A549 (cell line): ENCODE measurements at regions not wholly inside any gene's neighbourhood (a gene's known extent, or its start where the extent isn't known, plus 50 kb on each side); places are given as distances from the start of the nearest gene placed in this dataset.
A peak's percentile ranks its signal among the peaks of the same experiment; 100 is the strongest.

Source experiments
- ATAC-seq, 2 experiments: fragments of 200-7000 bp in 1 of 2; fragments of >200 bp in 1 of 2; cut with Nextera tagmentation in 1 of 2; cut with Tn5 transposase in 1 of 2; 3 replicates each; pipeline versions ENCODE4 v1.8.0 to v1.9.1; 2018 to 2020; ENCODE audit warnings: mild to moderate bottlenecking in 1 of 2, moderate library complexity in 1 of 2
- CTCF ChIA-PET: fragments of 300-600 bp; sonication (Branson Sonifier 250); formaldehyde crosslinking; extraction: SDS; loops from one replicate; lab custom pipeline; 2021; ENCODE audit warnings: antibody characterized with exemption, inconsistent platforms; lab: Yijun Ruan, JAX
- POLR2A ChIA-PET: fragments of 350-600 bp; formaldehyde crosslinking; extraction: SDS; loops from one replicate; lab custom pipeline; 2021; ENCODE audit warnings: antibody characterized with exemption, inconsistent platforms; lab: Yijun Ruan, JAX
- DNase-seq, 2 experiments: peaks; one replicate each; pipeline versions ENCODE4 v3.0.0 to v3.0.0-alpha.2; 2011 to 2016; ENCODE audit warnings: low read depth in 1 of 2, low spot score in 1 of 2
- FAIRE-seq: peaks from 2 replicates; lab custom pipeline; 2011; peaks lifted over from hg19 to GRCh38; lab: Jason Lieb, UNC
- H3K27ac ChIP-seq, 2 experiments: fragments of >200 bp; sonication (Bioruptor Twin); formaldehyde crosslinking; 3 replicates each; pipeline ENCODE4 v1.5.1; 2016 to 2017
- H3K4me1 ChIP-seq: fragments of >200 bp; sonication (Bioruptor Twin); formaldehyde crosslinking; 3 replicates; pipeline ENCODE4 v1.6.1; 2016
- H3K4me2 ChIP-seq: fragments of >200 bp; sonication (Bioruptor Twin); formaldehyde crosslinking; 3 replicates; pipeline ENCODE4 v1.6.1; 2016
- H3K4me3 ChIP-seq: fragments of >200 bp; sonication (Bioruptor Twin); formaldehyde crosslinking; 3 replicates; pipeline ENCODE4 v1.5.1; 2016
- H3K9me3 ChIP-seq: fragments of >200 bp; sonication (Bioruptor Twin); formaldehyde crosslinking; 3 replicates; pipeline ENCODE4 v1.6.1; 2016
- ATOH8 ChIP-seq: fragments of 250-450 bp; sonication (Bioruptor Pico); IDR thresholded peaks from 2 replicates; pipeline ENCODE4 v1.5.0; 2020; ENCODE audit warnings: low read depth, mild to moderate bottlenecking, moderate library complexity
- BCL3 ChIP-seq: fragments of >200 bp; sonication (Bioruptor Twin); formaldehyde crosslinking; IDR thresholded peaks from 3 replicates; pipeline ENCODE4 v1.6.1; 2016
- CBX8 ChIP-seq: fragments of 200-600 bp; sonication (generic); IDR thresholded peaks from 2 replicates; pipeline ENCODE4 v1.6.1; 2016
- CHD4 ChIP-seq: fragments of 200-600 bp; sonication (generic); IDR thresholded peaks from 2 replicates; pipeline ENCODE4 v1.6.1; 2016; ENCODE audit warnings: antibody characterized with exemption, mild to moderate bottlenecking, borderline replicate concordance
- CTCF ChIP-seq: fragments of >200 bp; sonication (Bioruptor Twin); formaldehyde crosslinking; IDR thresholded peaks from 3 replicates; pipeline ENCODE4 v1.5.1; 2016
- FOSB ChIP-seq: fragments of 250-450 bp; sonication (Bioruptor Pico); IDR thresholded peaks from 2 replicates; pipeline ENCODE4 v1.5.0; 2020; ENCODE audit warnings: mild to moderate bottlenecking, moderate library complexity
- FOSL2 ChIP-seq, 2 experiments: fragments of 450-650 bp in 1 of 2; fragments of >200 bp in 1 of 2; sonication (Bioruptor Twin) in 1 of 2; formaldehyde crosslinking; IDR thresholded peaks; 2 replicates each; pipeline versions ENCODE4 v1.5.0 to v1.6.1; 2016 to 2020; ENCODE audit warnings: mild to moderate bottlenecking in 1 of 2, moderate library complexity in 1 of 2
- HDAC2 ChIP-seq: fragments of 200-600 bp; sonication (generic); IDR thresholded peaks from 2 replicates; pipeline ENCODE4 v1.6.1; 2016
- JUNB ChIP-seq: fragments of >200 bp; sonication (Bioruptor Twin); formaldehyde crosslinking; IDR thresholded peaks from 2 replicates; pipeline ENCODE4 v1.6.1; 2016
- MAFK ChIP-seq: fragments of 450-650 bp; IDR thresholded peaks from 2 replicates; pipeline ENCODE4 v1.6.1; 2014; ENCODE audit not compliant: partially characterized antibody
- MAX ChIP-seq: IDR thresholded peaks from 2 replicates; pipeline ENCODE4 v1.6.1; 2012
- RAD21 ChIP-seq, 2 experiments: fragments of >200 bp in 1 of 2; sonication (Bioruptor Twin) in 1 of 2; formaldehyde crosslinking in 1 of 2; IDR thresholded peaks in 1 of 2; conservative IDR thresholded peaks in 1 of 2; 2 replicates in 1 of 2; 3 replicates in 1 of 2; pipeline ENCODE4 v1.6.1; 2012 to 2018; ENCODE audit warnings: inconsistent platforms in 1 of 2
- REST ChIP-seq: fragments of 200-600 bp; sonication (generic); IDR thresholded peaks from 2 replicates; pipeline ENCODE4 v1.6.1; 2016; ENCODE audit warnings: antibody characterized with exemption, mild to moderate bottlenecking, moderate library complexity
- SMC3 ChIP-seq: fragments of >200 bp; sonication (Bioruptor Twin); formaldehyde crosslinking; IDR thresholded peaks from 3 replicates; pipeline ENCODE4 v1.6.1; 2018; ENCODE audit warnings: inconsistent platforms
- TFCP2L1 ChIP-seq: fragments of 250-450 bp; sonication (Bioruptor Pico); IDR thresholded peaks from 2 replicates; pipeline ENCODE4 v1.5.0; 2021; ENCODE audit warnings: mild to moderate bottlenecking
- USF2 ChIP-seq: fragments of 450-650 bp; IDR thresholded peaks from 2 replicates; pipeline ENCODE4 v1.6.1; 2014; ENCODE audit warnings: antibody characterized with exemption
- ZSCAN20 ChIP-seq: fragments of 250-450 bp; sonication (Bioruptor Pico); IDR thresholded peaks from 2 replicates; pipeline ENCODE4 v1.8.0; 2022; ENCODE audit warnings: mild to moderate bottlenecking, moderate library complexity
- WGBS: methylation state at CpG from one replicate; pipeline ENCODE4 v1.1.6; 2017; ENCODE audit errors: missing lambda C conversion rate; 5-methylcytosine and 5-hydroxymethylcytosine counted together

- POLR2A ChIA-PET: no interaction called here
- no peak for DNase-seq
- peak in 1 of 2 experiments; percentile 19; a peak in 1 of 6 replicates for ATAC-seq
- CTCF ChIA-PET: no interaction called here
- no peak for FAIRE-seq
- TF ChIP-seq MAFK: no peak
- TF ChIP-seq RAD21 (conservative IDR thresholded peaks at IDR 0.05 in 1 of 2, IDR thresholded peaks at IDR 0.05 in 1 of 2): no peak
- no peak for TF ChIP-seq FOSL2 (IDR thresholded peaks at IDR 0.05)
- TF ChIP-seq FOSL2 (CRISPR knock-in tag; IDR thresholded peaks at IDR 0.05): no peak
- no peak for TF ChIP-seq CHD4
- TF ChIP-seq JUNB: no peak
- no peak for TF ChIP-seq FOSB
- no peak for TF ChIP-seq REST
- TF ChIP-seq HDAC2: no peak
- Histone ChIP-seq H3K4me3 (no peak overlapping the region), H3K4me1 (no peaks in the 10 kb centered on the region), H3K27ac (peak overlapping the region in 1 of 2 experiments; percentile 21; a peak in 1 of 6 replicates), H3K4me2 (no peak overlapping the region), H3K9me3 (no peaks in the 10 kb centered on the region)
- WGBS: 89% methylated on average over 6 of the region's 6 CpGs
These were observed 60.4 kb downstream of the ARL4C start for GRCh38 chr2:234436482-234436837.

GRCh38 chr2:234435836-234436481, 60.9 kb downstream of the ARL4C start:
- CTCF ChIA-PET: no interaction called here
- DNase-seq (no peak), FAIRE-seq (no peak)
- WGBS: 81% methylated on average over 7 of the region's 7 CpGs
- no peak for TF ChIP-seq REST
- no peak for TF ChIP-seq CHD4
- TF ChIP-seq MAX: no peak
- no peak for TF ChIP-seq TFCP2L1 (CRISPR knock-in tag)
- no peak for TF ChIP-seq USF2
- TF ChIP-seq ATOH8 (CRISPR knock-in tag): no peak
- TF ChIP-seq BCL3: no peak
- no peak for TF ChIP-seq CTCF
- no peak for TF ChIP-seq CBX8
- no peak for TF ChIP-seq ZSCAN20
- no peak for TF ChIP-seq SMC3
- TF ChIP-seq, all 56 proteins: peak for 0
- Histone ChIP-seq H3K4me3 (no peak overlapping the region), H3K9me3 (no peaks in the 10 kb centered on the region), H3K4me2 (no peak overlapping the region), H3K27ac (peak overlapping the region in 1 of 2 experiments; percentile 47; a peak in 1 of 6 replicates), H3K4me1 (no peaks in the 10 kb centered on the region)
- no peak for ATAC-seq
- POLR2A ChIA-PET: no interaction called here
